ENCODE measurements at regions not wholly inside any gene's neighbourhood (a gene's known extent, or its start where the extent isn't known, plus 50 kb on each side); places are given as distances from the start of the nearest gene placed in this dataset.

GRCh38 chr12:115313929-115314328, 630.0 kb upstream of the TBX3 start:
- intact Hi-C loops (cut with micrococcal nuclease) (no loop called here), in situ Hi-C loops (cut with MboI) (no loop called here)
- Histone ChIP-seq H3K9ac (ENCODE audit: insufficient read depth in 1 of 2, low read depth in 2 of 2, low read length in 2 of 2) (no peak overlapping the region), H4K20me1 (replicated peaks; ENCODE audit: control insufficient read depth, insufficient read depth, low read length) (no peaks in the 10 kb centered on the region), H3K9me1 (ENCODE audit: control insufficient read depth, insufficient read depth, low read length) (no peaks in the 10 kb centered on the region), H2AFZ (ENCODE audit: low read depth, low read length) (no peak overlapping the region), H3K36me3 (ENCODE audit: control insufficient read depth, insufficient read depth, low read length) (no peaks in the 10 kb centered on the region), H3K79me2 (ENCODE audit: control insufficient read depth, insufficient read depth, low read length) (no peaks in the 10 kb centered on the region), H3K4me2 (ENCODE audit: insufficient read depth, low read length) (no peak overlapping the region), H3K4me3 (no peak overlapping the region), H3K27me3 (ENCODE audit: control insufficient read depth in 2 of 2, insufficient read depth in 2 of 2, low read length in 2 of 2) (peaks cover 0 to 5% of the 10 kb centered on the region in 2 experiments; a peak in 1 of 5 replicates), H3K4me1 (replicated peaks in 1 of 2; ENCODE audit: control insufficient read depth in 2 of 2, insufficient read depth in 2 of 2, low read length in 2 of 2) (no peaks in the 10 kb centered on the region), H3K9me3 (replicated peaks; ENCODE audit: control insufficient read depth, insufficient read depth, low read depth, low read length) (no peaks in the 10 kb centered on the region), H3K27ac (ENCODE audit: extremely low read depth, low read depth, low read length) (no peak overlapping the region)
- no peak for ATAC-seq
- WGBS (ENCODE audit: insufficient coverage, low coverage, missing lambda C conversion rate) = 0% methylated on average over 2 of the region's 2 CpGs
- no TSS peak for BruUV-seq (replicated peaks)
- POLR2A ChIA-PET = no interaction called here
- no peak for FAIRE-seq
- DNase-seq (ENCODE audit: extremely low read depth in 1 of 4, low spot score in 3 of 4) = no peak
- CTCF ChIA-PET (ENCODE audit: low intra/inter-chr PET ratio) = no interaction called here
- TF ChIP-seq THAP12 (CRISPR knock-in tag; IDR thresholded peaks at IDR 0.05) (no peak), ZNF146 (CRISPR knock-in tag; IDR thresholded peaks at IDR 0.05; ENCODE audit: unreplicated experiment) (no peak), BCL6 (CRISPR knock-in tag; IDR thresholded peaks at IDR 0.05) (no peak), BDP1 (IDR thresholded peaks at IDR 0.05; ENCODE audit: insufficient read depth, insufficient read length) (no peak), E4F1 (CRISPR knock-in tag; IDR thresholded peaks at IDR 0.05; ENCODE audit: borderline replicate concordance) (no peak), IFI16 (CRISPR knock-in tag; IDR thresholded peaks at IDR 0.05) (no peak), CEBPB (tag; IDR thresholded peaks at IDR 0.05) (no peak), RAD21 (CRISPR knock-in tag; conservative IDR thresholded peaks at IDR 0.05 in 1 of 2, IDR thresholded peaks at IDR 0.05 in 1 of 2) (no peak), PHB (CRISPR knock-in tag; IDR thresholded peaks at IDR 0.05) (no peak), ZBTB1 (CRISPR knock-in tag; IDR thresholded peaks at IDR 0.05; ENCODE audit: borderline replicate concordance, low read depth) (no peak)

All from K562 (cell line).